ENCODE measurements at regions not wholly inside any gene's neighbourhood (a gene's known extent, or its start where the extent isn't known, plus 50 kb on each side); places are given as distances from the start of the nearest gene placed in this dataset.

- H3K4me1 ChIP-seq, result no peaks in the 10 kb centered on the region
- no peaks in the 10 kb centered on the region for H3K9me3 ChIP-seq
- no peak for TF ChIP-seq CTCF (IDR thresholded peaks at IDR 0.05; ENCODE audit: low read depth, low read length)
- no peak overlapping the region for H3K4me3 ChIP-seq (ENCODE audit: low read depth, low read length)
- no peak for DNase-seq
- H3K36me3 ChIP-seq, result no peaks in the 10 kb centered on the region
- H3K27me3 ChIP-seq, result no peaks in the 10 kb centered on the region
These were observed 302.6 kb downstream of the CHL1 start for GRCh38 chr3:499001-499761.

DNA sequence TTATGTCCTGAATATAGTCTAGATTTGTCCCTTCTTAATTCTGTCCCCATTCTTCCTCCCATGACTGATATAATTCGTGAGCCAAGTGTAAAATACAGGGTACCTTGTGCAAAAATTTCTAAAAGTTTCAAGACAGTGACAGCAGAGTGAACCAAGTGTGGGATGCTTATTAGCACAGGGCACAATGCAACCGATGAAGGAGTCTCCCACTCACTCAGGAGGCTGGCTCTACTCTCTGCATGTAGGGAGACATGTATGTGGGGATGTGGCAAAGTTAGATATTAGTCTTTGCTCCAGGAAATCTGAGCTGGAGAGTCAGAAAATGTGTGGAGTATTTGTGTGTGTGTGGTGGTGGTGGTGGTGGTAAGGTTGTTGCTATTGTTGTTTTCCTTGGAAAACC lies 305.9 kb downstream of the CHL1 start:
- H3K4me1 ChIP-seq, result no peaks in the 10 kb centered on the region
- H3K27me3 ChIP-seq, result no peaks in the 10 kb centered on the region
- TF ChIP-seq CTCF (IDR thresholded peaks at IDR 0.05; ENCODE audit: low read depth, low read length), result no peak
- H3K9me3 ChIP-seq, result no peaks in the 10 kb centered on the region
- no peaks in the 10 kb centered on the region for H3K36me3 ChIP-seq
- no peak for DNase-seq
- no peak overlapping the region for H3K4me3 ChIP-seq (ENCODE audit: low read depth, low read length)

DNA sequence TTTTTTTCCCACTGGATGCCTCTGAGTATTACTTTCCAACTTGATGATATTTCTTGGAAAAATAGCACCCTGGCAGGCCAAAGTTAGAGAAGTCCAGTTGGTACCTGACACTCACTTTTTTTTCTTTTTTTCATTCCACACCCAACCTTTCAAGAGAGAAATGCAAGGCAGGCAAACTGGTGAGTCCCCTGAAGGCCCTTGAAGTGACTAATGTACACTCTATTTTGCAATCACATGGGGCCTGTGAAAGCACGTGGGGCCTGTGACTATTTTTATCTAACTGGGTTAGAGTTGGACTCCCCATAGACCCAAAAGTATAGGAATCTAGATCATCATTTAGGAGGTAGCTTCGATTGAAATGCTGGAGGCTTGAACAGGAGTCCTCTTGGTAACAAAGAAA lies 316.7 kb downstream of the CHL1 start:
- TF ChIP-seq CTCF (IDR thresholded peaks at IDR 0.05; ENCODE audit: low read depth, low read length), result no peak
- Histone ChIP-seq H3K9me3 (no peaks in the 10 kb centered on the region), H3K4me1 (no peaks in the 10 kb centered on the region), H3K27me3 (no peaks in the 10 kb centered on the region), H3K4me3 (ENCODE audit: low read depth, low read length) (no peak overlapping the region), H3K36me3 (no peaks in the 10 kb centered on the region)
- DNase-seq, result no peak

- no peak for TF ChIP-seq CTCF (IDR thresholded peaks at IDR 0.05; ENCODE audit: low read depth, low read length)
- no peak overlapping the region for H3K4me3 ChIP-seq (ENCODE audit: low read depth, low read length)
- no peaks in the 10 kb centered on the region for H3K4me1 ChIP-seq
- H3K27me3 ChIP-seq, result no peaks in the 10 kb centered on the region
- DNase-seq, result no peak
- H3K36me3 ChIP-seq, result no peaks in the 10 kb centered on the region
- H3K9me3 ChIP-seq, result no peaks in the 10 kb centered on the region
These were observed 317.6 kb downstream of the CHL1 start for GRCh38 chr3:514192-514591.

GRCh38 chr3:519026-519425 lies 322.5 kb downstream of the CHL1 start:
- no peak overlapping the region for H3K4me3 ChIP-seq (ENCODE audit: low read depth, low read length)
- no peaks in the 10 kb centered on the region for H3K9me3 ChIP-seq
- no peak for DNase-seq
- no peaks in the 10 kb centered on the region for H3K27me3 ChIP-seq
- H3K36me3 ChIP-seq, result no peaks in the 10 kb centered on the region
- H3K4me1 ChIP-seq, result no peaks in the 10 kb centered on the region
- no peak for TF ChIP-seq CTCF (IDR thresholded peaks at IDR 0.05; ENCODE audit: low read depth, low read length)

GRCh38 chr3:522888-523287 lies 326.3 kb downstream of the CHL1 start:
- no peak for DNase-seq
- Histone ChIP-seq H3K36me3 (no peaks in the 10 kb centered on the region), H3K27me3 (no peaks in the 10 kb centered on the region), H3K4me1 (no peaks in the 10 kb centered on the region), H3K4me3 (ENCODE audit: low read depth, low read length) (no peak overlapping the region), H3K9me3 (no peaks in the 10 kb centered on the region)
- no peak for TF ChIP-seq CTCF (IDR thresholded peaks at IDR 0.05; ENCODE audit: low read depth, low read length)

Data from BE2C (cell line).